Skeletal muscle cell (primary cell): ENCODE measurements at regions not wholly inside any gene's neighbourhood (a gene's known extent, or its start where the extent isn't known, plus 50 kb on each side); places are given as distances from the start of the nearest gene placed in this dataset.
"Not testable (repeated sequence)": the region's sequence is repeated elsewhere in the genome, so short reads cannot be mapped to it uniquely, and the experiment has no call there.

Experiments used
- DNase-seq: peaks from one replicate; pipeline ENCODE4 v3.0.0-alpha.2; 2010; ENCODE audit warnings: low read depth
- H3K4me3 ChIP-seq: 2 replicates; pipeline ENCODE4 v1.5.1; 2011; ENCODE audit warnings: low read depth, mild to moderate bottlenecking, control low read depth, low read length, moderate library complexity

- DNase-seq, result no peak
Observed at GRCh38 chr2:198861080-198861479, 596.7 kb downstream of the SATB2 start.

GRCh38 chr2:198857246-198857645, 600.5 kb downstream of the SATB2 start:
- no peak overlapping the region for H3K4me3 ChIP-seq
- no peak for DNase-seq

More at GRCh38 chr2:198861080-198861479, 596.7 kb downstream of the SATB2 start:
- H3K4me3 ChIP-seq, result no peak overlapping the region

GRCh38 chr2:198855746-198856145, 602.0 kb downstream of the SATB2 start:
- DNase-seq, result not testable (repeated sequence)

GRCh38 chr2:198852248-198852647, 605.5 kb downstream of the SATB2 start:
- no peak overlapping the region for H3K4me3 ChIP-seq
- no peak for DNase-seq

More at GRCh38 chr2:198855746-198856145, 602.0 kb downstream of the SATB2 start:
- H3K4me3 ChIP-seq, result not testable (repeated sequence)

GRCh38 chr2:198825534-198825933, 632.2 kb downstream of the SATB2 start:
- DNase-seq, result no peak
- H3K4me3 ChIP-seq, result no peak overlapping the region

- no peak overlapping the region for H3K4me3 ChIP-seq
- DNase-seq, result no peak
Observed at GRCh38 chr2:198817536-198817935, 640.2 kb downstream of the SATB2 start.

- no peak overlapping the region for H3K4me3 ChIP-seq
- no peak for DNase-seq
Observed at GRCh38 chr2:198815626-198816025, 642.1 kb downstream of the SATB2 start.

- H3K4me3 ChIP-seq, result no peak overlapping the region
- no peak for DNase-seq
Observed at GRCh38 chr2:198811198-198811597, 646.5 kb downstream of the SATB2 start.

- DNase-seq, result no peak
- no peak overlapping the region for H3K4me3 ChIP-seq
Observed at GRCh38 chr2:198809976-198810375, 647.8 kb downstream of the SATB2 start.

- H3K4me3 ChIP-seq, result no peak overlapping the region
- DNase-seq, result no peak
Observed at GRCh38 chr2:198807131-198807530, 650.6 kb downstream of the SATB2 start.

GRCh38 chr2:198795419-198795818, 662.3 kb downstream of the SATB2 start:
- no peak overlapping the region for H3K4me3 ChIP-seq
- DNase-seq, result no peak

GRCh38 chr2:198791623-198792022, 666.1 kb downstream of the SATB2 start:
- DNase-seq, result no peak
- no peak overlapping the region for H3K4me3 ChIP-seq

GRCh38 chr2:198788676-198789075, 669.1 kb downstream of the SATB2 start:
- H3K4me3 ChIP-seq, result no peak overlapping the region
- no peak for DNase-seq

GRCh38 chr2:198782734-198783133, 675.0 kb downstream of the SATB2 start:
- no peak overlapping the region for H3K4me3 ChIP-seq
- no peak for DNase-seq

GRCh38 chr2:198776616-198777406, 680.9 kb downstream of the SATB2 start:
- no peak overlapping the region for H3K4me3 ChIP-seq
- no peak for DNase-seq

GRCh38 chr2:198775737-198776136, 682.0 kb downstream of the SATB2 start:
- H3K4me3 ChIP-seq, result no peak overlapping the region
- DNase-seq, result no peak

GRCh38 chr2:198774576-198774975, 683.2 kb downstream of the SATB2 start:
- no peak for DNase-seq
- H3K4me3 ChIP-seq, result no peak overlapping the region

GRCh38 chr2:198767694-198768093, 690.0 kb downstream of the SATB2 start:
- H3K4me3 ChIP-seq, result no peak overlapping the region

GRCh38 chr2:198763793-198764192, 693.9 kb downstream of the SATB2 start:
- DNase-seq, result no peak
- no peak overlapping the region for H3K4me3 ChIP-seq

More at GRCh38 chr2:198767694-198768093, 690.0 kb downstream of the SATB2 start:
- no peak for DNase-seq

GRCh38 chr2:198762441-198762840, 695.3 kb downstream of the SATB2 start:
- DNase-seq, result no peak
- no peak overlapping the region for H3K4me3 ChIP-seq

- no peak overlapping the region for H3K4me3 ChIP-seq
- DNase-seq, result no peak
Observed at GRCh38 chr2:198757069-198757468, 700.7 kb downstream of the SATB2 start.
